ENCODE measurements at regions not wholly inside any gene's neighbourhood (a gene's known extent, or its start where the extent isn't known, plus 50 kb on each side); places are given as distances from the start of the nearest gene placed in this dataset.

DNA sequence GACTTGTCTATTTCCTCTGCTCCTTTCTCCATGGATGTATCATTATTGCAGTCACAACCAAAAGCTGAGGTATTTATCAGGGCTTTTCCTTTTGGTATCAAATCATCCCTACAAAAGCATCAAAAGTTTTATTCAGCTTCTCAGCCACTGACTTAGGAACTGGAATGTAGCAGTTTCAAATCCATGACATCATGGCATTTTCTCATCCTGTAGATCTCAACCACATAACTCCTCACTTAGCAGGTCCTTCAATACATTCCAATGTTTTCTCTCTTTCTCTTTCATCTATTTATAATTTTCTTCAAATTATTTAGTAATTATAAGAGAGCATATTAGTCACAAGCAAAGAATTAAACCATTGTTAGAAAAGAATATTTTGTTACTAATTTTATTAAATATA is 537.4 kb upstream of the SORCS1 start:
- no peak overlapping the region for H3K9ac ChIP-seq (ENCODE audit: insufficient read depth, low read length)
- no peak for DNase-seq (ENCODE audit: low read depth in 2 of 2)
- H3K4me3 ChIP-seq (replicated peaks in 1 of 4; ENCODE audit: control extremely low read depth in 1 of 4, insufficient read depth in 1 of 4, low read depth in 3 of 4, low read length in 4 of 4) = no peak overlapping the region
- no peaks in the 10 kb centered on the region for H3K36me3 ChIP-seq (ENCODE audit: control insufficient read depth, insufficient read depth, low read length)
- no peaks in the 10 kb centered on the region for H3K9me3 ChIP-seq (ENCODE audit: control insufficient read depth, insufficient read depth, low read depth, low read length)
- no peaks in the 10 kb centered on the region for H3K27me3 ChIP-seq (ENCODE audit: control insufficient read depth, insufficient read depth, low read length)
- no peaks in the 10 kb centered on the region for H4K20me1 ChIP-seq (ENCODE audit: control insufficient read depth, extremely low read depth, insufficient read depth, low read length)
- TF ChIP-seq, protein P1, sequence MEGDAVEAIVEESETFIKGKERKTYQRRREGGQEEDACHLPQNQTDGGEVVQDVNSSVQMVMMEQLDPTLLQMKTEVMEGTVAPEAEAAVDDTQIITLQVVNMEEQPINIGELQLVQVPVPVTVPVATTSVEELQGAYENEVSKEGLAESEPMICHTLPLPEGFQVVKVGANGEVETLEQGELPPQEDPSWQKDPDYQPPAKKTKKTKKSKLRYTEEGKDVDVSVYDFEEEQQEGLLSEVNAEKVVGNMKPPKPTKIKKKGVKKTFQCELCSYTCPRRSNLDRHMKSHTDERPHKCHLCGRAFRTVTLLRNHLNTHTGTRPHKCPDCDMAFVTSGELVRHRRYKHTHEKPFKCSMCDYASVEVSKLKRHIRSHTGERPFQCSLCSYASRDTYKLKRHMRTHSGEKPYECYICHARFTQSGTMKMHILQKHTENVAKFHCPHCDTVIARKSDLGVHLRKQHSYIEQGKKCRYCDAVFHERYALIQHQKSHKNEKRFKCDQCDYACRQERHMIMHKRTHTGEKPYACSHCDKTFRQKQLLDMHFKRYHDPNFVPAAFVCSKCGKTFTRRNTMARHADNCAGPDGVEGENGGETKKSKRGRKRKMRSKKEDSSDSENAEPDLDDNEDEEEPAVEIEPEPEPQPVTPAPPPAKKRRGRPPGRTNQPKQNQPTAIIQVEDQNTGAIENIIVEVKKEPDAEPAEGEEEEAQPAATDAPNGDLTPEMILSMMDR (conservative IDR thresholded peaks at IDR 0.05 in 1 of 2, IDR thresholded peaks at IDR 0.05 in 1 of 2; ENCODE audit: low read depth in 1 of 2, low read length in 2 of 2) = no peak
- TF ChIP-seq EZH2 (IDR thresholded peaks at IDR 0.05; ENCODE audit: low read length, missing control alignments) = no peak
- no peak overlapping the region for H3K27ac ChIP-seq (ENCODE audit: insufficient read depth, low read length)
- H3K79me2 ChIP-seq (ENCODE audit: control insufficient read depth, insufficient read depth, low read length) = no peaks in the 10 kb centered on the region
- no peak overlapping the region for H2AFZ ChIP-seq (ENCODE audit: low read length)
- no peaks in the 10 kb centered on the region for H3K4me1 ChIP-seq (ENCODE audit: control insufficient read depth, extremely low read depth, insufficient read depth, low read length)
- H3K4me2 ChIP-seq (ENCODE audit: extremely low read depth, insufficient read depth, low read length) = no peak overlapping the region

DNA sequence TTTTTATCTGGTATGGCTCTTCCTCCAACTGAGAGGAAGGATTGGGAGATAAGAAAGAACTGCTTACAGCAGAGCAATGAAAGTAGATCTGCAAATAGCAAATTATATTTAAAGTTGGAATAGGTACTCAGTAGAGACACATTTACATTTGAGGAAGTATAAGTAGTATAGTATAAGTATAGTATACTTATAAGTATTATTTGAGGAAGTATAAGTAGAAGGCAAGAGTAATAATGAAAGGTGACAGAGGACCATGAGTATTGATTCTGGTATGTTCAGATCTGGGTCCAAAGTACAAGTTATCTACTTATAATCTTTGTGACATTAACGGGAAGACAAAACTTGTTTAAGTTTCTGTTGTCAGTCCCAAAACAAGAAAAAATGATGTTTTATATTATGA is 527.6 kb upstream of the SORCS1 start:
- Histone ChIP-seq H3K9ac (ENCODE audit: insufficient read depth, low read length) (no peak overlapping the region), H3K9me3 (ENCODE audit: control insufficient read depth, insufficient read depth, low read depth, low read length) (no peaks in the 10 kb centered on the region), H3K4me2 (ENCODE audit: extremely low read depth, insufficient read depth, low read length) (no peak overlapping the region), H3K27me3 (ENCODE audit: control insufficient read depth, insufficient read depth, low read length) (no peaks in the 10 kb centered on the region), H3K36me3 (ENCODE audit: control insufficient read depth, insufficient read depth, low read length) (no peaks in the 10 kb centered on the region), H3K4me3 (replicated peaks in 1 of 4; ENCODE audit: control extremely low read depth in 1 of 4, insufficient read depth in 1 of 4, low read depth in 3 of 4, low read length in 4 of 4) (no peak overlapping the region), H2AFZ (ENCODE audit: low read length) (no peak overlapping the region), H3K27ac (ENCODE audit: insufficient read depth, low read length) (no peak overlapping the region), H3K4me1 (ENCODE audit: control insufficient read depth, extremely low read depth, insufficient read depth, low read length) (no peaks in the 10 kb centered on the region), H3K79me2 (ENCODE audit: control insufficient read depth, insufficient read depth, low read length) (no peaks in the 10 kb centered on the region), H4K20me1 (ENCODE audit: control insufficient read depth, extremely low read depth, insufficient read depth, low read length) (no peaks in the 10 kb centered on the region)
- no peak for DNase-seq (ENCODE audit: low read depth in 2 of 2)
- no peak for TF ChIP-seq EZH2 (IDR thresholded peaks at IDR 0.05; ENCODE audit: low read length, missing control alignments)
- TF ChIP-seq, protein P1 (conservative IDR thresholded peaks at IDR 0.05 in 1 of 2, IDR thresholded peaks at IDR 0.05 in 1 of 2; ENCODE audit: low read depth in 1 of 2, low read length in 2 of 2) = no peak

DNA sequence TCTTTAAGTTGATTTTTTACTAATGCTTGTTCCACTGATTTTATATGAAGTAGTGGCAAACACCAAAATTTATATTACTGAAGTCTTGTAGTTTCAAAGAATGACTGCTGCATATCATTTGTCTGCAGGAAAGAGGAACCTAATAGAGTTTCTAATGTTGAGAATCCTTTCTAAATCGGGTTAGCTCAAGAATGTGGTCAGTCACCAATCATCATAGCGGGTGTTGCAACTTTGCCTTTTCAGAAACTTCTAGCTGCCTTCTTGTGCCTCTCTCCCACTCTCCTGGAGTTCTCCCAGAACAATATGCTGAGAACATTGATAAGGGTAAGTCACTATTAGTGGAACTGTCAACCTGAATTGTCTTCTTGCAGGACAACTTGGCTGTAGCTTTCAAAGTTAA is 524.8 kb upstream of the SORCS1 start:
- Histone ChIP-seq H3K36me3 (ENCODE audit: control insufficient read depth, insufficient read depth, low read length) (no peaks in the 10 kb centered on the region), H2AFZ (ENCODE audit: low read length) (no peak overlapping the region), H3K27ac (ENCODE audit: insufficient read depth, low read length) (no peak overlapping the region), H3K4me2 (ENCODE audit: extremely low read depth, insufficient read depth, low read length) (no peak overlapping the region), H3K9ac (ENCODE audit: insufficient read depth, low read length) (no peak overlapping the region), H3K4me3 (replicated peaks in 1 of 4; ENCODE audit: control extremely low read depth in 1 of 4, insufficient read depth in 1 of 4, low read depth in 3 of 4, low read length in 4 of 4) (no peak overlapping the region), H3K4me1 (ENCODE audit: control insufficient read depth, extremely low read depth, insufficient read depth, low read length) (no peaks in the 10 kb centered on the region), H3K9me3 (ENCODE audit: control insufficient read depth, insufficient read depth, low read depth, low read length) (no peaks in the 10 kb centered on the region), H4K20me1 (ENCODE audit: control insufficient read depth, extremely low read depth, insufficient read depth, low read length) (no peaks in the 10 kb centered on the region), H3K79me2 (ENCODE audit: control insufficient read depth, insufficient read depth, low read length) (no peaks in the 10 kb centered on the region), H3K27me3 (ENCODE audit: control insufficient read depth, insufficient read depth, low read length) (no peaks in the 10 kb centered on the region)
- DNase-seq (ENCODE audit: low read depth in 2 of 2) = no peak
- TF ChIP-seq, protein P1 (conservative IDR thresholded peaks at IDR 0.05 in 1 of 2, IDR thresholded peaks at IDR 0.05 in 1 of 2; ENCODE audit: low read depth in 1 of 2, low read length in 2 of 2) = no peak
- no peak for TF ChIP-seq EZH2 (IDR thresholded peaks at IDR 0.05; ENCODE audit: low read length, missing control alignments)

All from fibroblast of lung (primary cell).